WERI-Rb-1 (cell line): ENCODE measurements at regions not wholly inside any gene's neighbourhood (a gene's known extent, or its start where the extent isn't known, plus 50 kb on each side); places are given as distances from the start of the nearest gene placed in this dataset.

Source experiments
- DNase-seq: peaks from one replicate; pipeline ENCODE4 v3.0.0-alpha.2; 2020
- H3K27ac ChIP-seq: fragments of 250-450 bp; sonication (Bioruptor Pico); 2 replicates; pipeline ENCODE4 v1.5.1; 2020; ENCODE audit warnings: mild to moderate bottlenecking, moderate library complexity
- H3K27me3 ChIP-seq: fragments of 250-450 bp; sonication (Bioruptor Pico); 2 replicates; pipeline ENCODE4 v1.5.1; 2021; ENCODE audit warnings: mild to moderate bottlenecking, low read depth, moderate library complexity; ENCODE audit not compliant: insufficient read depth, severe bottlenecking
- H3K36me3 ChIP-seq: fragments of 250-450 bp; sonication (Bioruptor Pico); 2 replicates; pipeline ENCODE4 v1.5.1; 2020; ENCODE audit warnings: mild to moderate bottlenecking, moderate library complexity
- H3K4me3 ChIP-seq: 2 replicates; pipeline ENCODE4 v1.5.1; 2011; ENCODE audit warnings: low read depth, mild to moderate bottlenecking, control low read depth, low read length
- H3K9me3 ChIP-seq: fragments of 250-450 bp; sonication (Bioruptor Pico); 2 replicates; pipeline ENCODE4 v1.5.1; 2021; ENCODE audit warnings: mild to moderate bottlenecking, moderate library complexity; ENCODE audit not compliant: severe bottlenecking
- TF ChIP-seq, protein P1 (sequence below): IDR thresholded peaks from 2 replicates; pipeline ENCODE4 v1.5.1; 2011; ENCODE audit warnings: low read depth, mild to moderate bottlenecking, control low read depth, inconsistent platforms, low read length

DNA sequence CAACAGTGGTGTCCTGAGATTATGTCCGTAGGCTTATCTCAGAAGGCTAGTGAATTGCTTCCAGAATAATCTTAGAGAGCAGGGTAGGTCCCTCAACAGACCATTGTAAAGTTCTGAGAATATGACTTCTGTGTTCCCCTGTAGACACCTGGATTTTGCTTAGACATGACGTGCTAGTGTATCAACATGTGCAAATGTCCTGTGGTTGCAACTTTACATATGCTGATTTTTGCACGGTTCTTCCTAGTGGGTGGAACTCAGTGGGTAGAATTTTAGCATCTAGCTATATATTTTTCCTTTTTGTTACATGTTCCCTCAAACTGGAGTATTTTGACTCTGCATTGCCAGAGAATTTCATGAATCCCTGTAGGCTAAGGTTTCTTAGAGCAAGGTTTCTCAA, 459.2 kb downstream of the RNF144B start:
- H3K27me3 ChIP-seq, result no peaks in the 10 kb centered on the region
- no peaks in the 10 kb centered on the region for H3K9me3 ChIP-seq
- H3K36me3 ChIP-seq, result no peaks in the 10 kb centered on the region
- TF ChIP-seq, protein P1, sequence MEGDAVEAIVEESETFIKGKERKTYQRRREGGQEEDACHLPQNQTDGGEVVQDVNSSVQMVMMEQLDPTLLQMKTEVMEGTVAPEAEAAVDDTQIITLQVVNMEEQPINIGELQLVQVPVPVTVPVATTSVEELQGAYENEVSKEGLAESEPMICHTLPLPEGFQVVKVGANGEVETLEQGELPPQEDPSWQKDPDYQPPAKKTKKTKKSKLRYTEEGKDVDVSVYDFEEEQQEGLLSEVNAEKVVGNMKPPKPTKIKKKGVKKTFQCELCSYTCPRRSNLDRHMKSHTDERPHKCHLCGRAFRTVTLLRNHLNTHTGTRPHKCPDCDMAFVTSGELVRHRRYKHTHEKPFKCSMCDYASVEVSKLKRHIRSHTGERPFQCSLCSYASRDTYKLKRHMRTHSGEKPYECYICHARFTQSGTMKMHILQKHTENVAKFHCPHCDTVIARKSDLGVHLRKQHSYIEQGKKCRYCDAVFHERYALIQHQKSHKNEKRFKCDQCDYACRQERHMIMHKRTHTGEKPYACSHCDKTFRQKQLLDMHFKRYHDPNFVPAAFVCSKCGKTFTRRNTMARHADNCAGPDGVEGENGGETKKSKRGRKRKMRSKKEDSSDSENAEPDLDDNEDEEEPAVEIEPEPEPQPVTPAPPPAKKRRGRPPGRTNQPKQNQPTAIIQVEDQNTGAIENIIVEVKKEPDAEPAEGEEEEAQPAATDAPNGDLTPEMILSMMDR, result no peak
- no peak overlapping the region for H3K27ac ChIP-seq
- H3K4me3 ChIP-seq, result no peak overlapping the region
- no peak for DNase-seq

DNA sequence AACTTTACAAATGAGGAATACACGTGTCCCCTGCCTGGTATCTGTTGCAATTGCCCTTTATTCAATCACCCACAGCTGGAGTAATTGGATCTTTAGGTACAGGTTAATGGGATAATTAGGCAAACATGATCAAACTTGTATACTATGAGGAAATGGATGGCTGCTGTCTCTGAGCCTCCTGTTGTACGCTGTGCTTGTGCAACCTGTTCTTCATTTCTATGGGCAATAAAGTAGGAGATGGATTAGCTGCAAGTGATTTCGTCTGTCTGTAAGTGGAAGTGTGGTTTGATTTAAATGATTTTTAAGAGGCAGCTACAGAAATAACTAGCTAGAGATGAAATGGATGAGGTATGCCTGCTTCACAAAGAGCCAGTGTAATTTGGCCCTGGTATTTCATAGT, 474.1 kb downstream of the RNF144B start:
- Histone ChIP-seq H3K27me3 (no peaks in the 10 kb centered on the region), H3K4me3 (no peak overlapping the region), H3K9me3 (peaks cover 2% of the 10 kb centered on the region), H3K36me3 (no peaks in the 10 kb centered on the region), H3K27ac (no peak overlapping the region)
- TF ChIP-seq, protein P1, result no peak
- no peak for DNase-seq

DNA sequence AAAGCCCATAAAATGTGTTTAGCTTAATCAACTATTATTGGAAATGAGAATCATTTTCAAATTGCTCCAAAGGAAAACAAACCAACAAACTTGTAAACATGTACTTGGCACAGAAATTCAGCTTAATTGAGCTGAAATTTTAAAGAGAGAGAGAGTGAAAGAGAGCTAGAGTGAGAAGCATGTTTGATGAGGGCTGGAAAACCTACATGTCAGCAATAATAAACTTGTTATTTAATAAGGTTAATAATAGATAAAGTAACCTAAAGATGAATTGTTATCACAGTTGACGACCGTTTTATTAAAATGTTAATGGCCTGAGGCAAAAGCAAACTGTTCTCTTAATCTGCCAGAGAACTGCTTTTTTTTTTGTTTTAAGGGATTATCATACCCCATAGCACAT, 496.1 kb downstream of the RNF144B start:
- TF ChIP-seq, protein P1, result no peak
- Histone ChIP-seq H3K36me3 (no peaks in the 10 kb centered on the region), H3K27me3 (no peaks in the 10 kb centered on the region), H3K9me3 (no peaks in the 10 kb centered on the region), H3K4me3 (no peak overlapping the region), H3K27ac (no peak overlapping the region)
- DNase-seq, result no peak

DNA sequence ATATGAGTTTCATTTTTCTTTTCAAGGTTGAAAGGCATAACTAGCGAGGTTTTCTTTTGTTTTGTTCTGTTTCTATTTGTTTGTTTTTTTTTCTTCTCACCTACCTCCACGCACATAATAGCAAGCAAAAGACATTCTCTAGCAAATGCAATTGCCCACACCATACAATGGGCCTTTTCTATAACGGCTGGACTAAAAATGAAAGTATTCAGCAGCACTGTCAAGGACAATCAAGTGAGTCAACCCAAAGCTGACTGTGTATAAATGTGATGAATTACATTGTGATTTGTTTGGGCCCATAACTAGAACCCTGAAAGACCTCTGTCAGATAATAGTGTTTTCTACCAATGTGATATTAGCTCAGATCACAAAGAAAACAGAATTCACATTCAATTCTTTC, 496.7 kb downstream of the RNF144B start:
- Histone ChIP-seq H3K36me3 (no peaks in the 10 kb centered on the region), H3K9me3 (no peaks in the 10 kb centered on the region), H3K27me3 (no peaks in the 10 kb centered on the region), H3K4me3 (no peak overlapping the region), H3K27ac (no peak overlapping the region)
- TF ChIP-seq, protein P1, result no peak
- DNase-seq, result no peak

DNA sequence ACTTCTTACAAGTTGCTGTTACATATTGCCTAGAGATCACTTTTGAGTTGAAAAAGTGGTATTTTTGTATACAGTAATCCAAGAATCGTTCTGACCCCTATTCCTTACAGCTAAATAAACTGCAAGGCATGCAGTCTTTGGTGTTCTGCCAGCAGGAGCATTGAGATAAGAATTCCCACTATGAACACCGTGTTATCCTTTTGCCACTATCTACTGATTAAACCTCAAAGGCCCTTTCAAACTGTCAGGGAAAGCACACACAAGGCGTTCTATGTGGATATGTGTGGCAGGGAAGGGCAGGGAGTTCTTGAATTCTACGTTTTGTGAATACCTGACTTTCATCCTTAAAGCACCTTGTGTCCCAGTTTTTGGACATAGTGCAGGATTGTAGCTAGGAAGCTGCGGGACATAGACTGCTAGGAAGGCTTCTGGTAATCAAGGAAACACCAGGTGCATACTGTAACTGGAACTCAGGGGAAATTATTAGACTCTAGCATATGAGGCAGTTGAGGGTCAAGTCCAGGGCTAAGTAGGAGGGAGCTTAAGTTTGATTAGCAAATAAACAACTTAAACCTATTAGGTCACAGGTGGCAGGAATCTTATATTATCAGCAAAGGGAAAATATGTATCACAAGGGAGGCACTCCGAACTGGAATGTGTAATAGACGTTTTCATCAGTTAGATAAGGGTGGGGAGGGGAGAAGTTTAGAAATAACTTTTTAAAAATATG, 506.6 kb downstream of the RNF144B start:
- no peaks in the 10 kb centered on the region for H3K36me3 ChIP-seq
- no peaks in the 10 kb centered on the region for H3K27me3 ChIP-seq
- DNase-seq, result no peak
- H3K9me3 ChIP-seq, result no peaks in the 10 kb centered on the region
- TF ChIP-seq, protein P1, result no peak
- H3K4me3 ChIP-seq, result no peak overlapping the region
- H3K27ac ChIP-seq, result no peak overlapping the region

DNA sequence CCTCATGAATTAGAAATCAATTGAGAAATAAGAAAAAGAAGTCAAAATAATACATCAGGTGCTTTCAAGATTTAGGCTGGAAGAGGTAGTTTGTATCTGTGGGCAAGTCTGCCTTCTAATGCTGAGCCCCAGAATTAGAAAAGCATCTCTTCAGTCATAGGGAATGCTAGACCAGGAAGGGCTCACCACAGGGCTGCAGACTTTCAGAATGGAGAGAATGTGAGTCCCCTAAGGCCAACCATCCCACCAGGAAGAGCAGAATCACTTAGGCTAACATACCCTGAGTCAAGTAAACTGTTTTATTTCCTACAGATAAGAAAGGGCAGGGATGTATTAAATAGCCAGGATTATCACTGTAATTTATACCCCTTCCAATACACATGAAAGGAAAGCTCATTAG, 510.2 kb downstream of the RNF144B start:
- Histone ChIP-seq H3K4me3 (no peak overlapping the region), H3K9me3 (no peaks in the 10 kb centered on the region), H3K36me3 (no peaks in the 10 kb centered on the region), H3K27me3 (no peaks in the 10 kb centered on the region), H3K27ac (no peak overlapping the region)
- DNase-seq, result no peak
- TF ChIP-seq, protein P1, result no peak
